Left ventricle myocardium inferior (tissue), 1 donor: ENCODE measurements at regions not wholly inside any gene's neighbourhood (a gene's known extent, or its start where the extent isn't known, plus 50 kb on each side); places are given as distances from the start of the nearest gene placed in this dataset.

Experiments
- DNase-seq: peaks from one replicate; pipeline ENCODE4 v3.0.0-alpha.2; 2020
- H3K27ac ChIP-seq: fragments of 200-600 bp; replicated peaks from 2 replicates; pipeline ENCODE4 v1.8.0; 2021
- H3K27me3 ChIP-seq: fragments of 200-600 bp; 2 replicates; pipeline ENCODE4 v1.8.0; 2021; ENCODE audit warnings: low read depth
- H3K36me3 ChIP-seq: fragments of 200-600 bp; 2 replicates; pipeline ENCODE4 v1.8.0; 2021
- H3K4me1 ChIP-seq: fragments of 200-600 bp; 2 replicates; pipeline ENCODE4 v1.8.0; 2021
- H3K4me3 ChIP-seq: fragments of 200-600 bp; 2 replicates; pipeline ENCODE4 v1.8.0; 2021; ENCODE audit warnings: mild to moderate bottlenecking, moderate library complexity
- H3K9me3 ChIP-seq: fragments of 200-600 bp; replicated peaks from 2 replicates; pipeline ENCODE4 v1.8.0; 2021
- CTCF ChIP-seq: fragments of 200-600 bp; IDR thresholded peaks from 2 replicates; pipeline ENCODE4 v1.8.0; 2021; ENCODE audit warnings: antibody characterized with exemption, mild to moderate bottlenecking, borderline replicate concordance
- intact Hi-C: fragments of 100-400 bp; cut with micrococcal nuclease; formaldehyde crosslinking; loops from one replicate; pipeline ENCODE4 v1.11.0; 2022
- donor health status: DM: no; HTN: yes; CAD: no; lungs with severe emphysema.

GRCh38 chr2:204329532-204329931, 215.7 kb upstream of the PARD3B start:
- Histone ChIP-seq H3K36me3 (no peaks in the 10 kb centered on the region), H3K27me3 (no peaks in the 10 kb centered on the region), H3K27ac (no peak overlapping the region), H3K4me3 (no peak overlapping the region), H3K4me1 (no peaks in the 10 kb centered on the region), H3K9me3 (no peaks in the 10 kb centered on the region)
- intact Hi-C loops, result loop anchor here (10.0 kb wide), 1 partner anchor 1345 kb away; no protein-coding TSS in a partner anchor
- no peak for DNase-seq
- no peak for TF ChIP-seq CTCF

- no peaks in the 10 kb centered on the region for H3K36me3 ChIP-seq
- H3K27ac ChIP-seq, result no peak overlapping the region
- H3K9me3 ChIP-seq, result no peaks in the 10 kb centered on the region
- no peaks in the 10 kb centered on the region for H3K4me1 ChIP-seq
- no peak for DNase-seq
- no peaks in the 10 kb centered on the region for H3K27me3 ChIP-seq
- no peak for TF ChIP-seq CTCF
- intact Hi-C loops, result no loop called here
- H3K4me3 ChIP-seq, result no peak overlapping the region
Observed at GRCh38 chr2:204331180-204331579, 214.1 kb upstream of the PARD3B start.

GRCh38 chr2:204331988-204332387, 213.3 kb upstream of the PARD3B start:
- TF ChIP-seq CTCF, result no peak
- no peaks in the 10 kb centered on the region for H3K36me3 ChIP-seq
- H3K4me3 ChIP-seq, result no peak overlapping the region
- intact Hi-C loops, result no loop called here
- H3K4me1 ChIP-seq, result no peaks in the 10 kb centered on the region
- DNase-seq, result no peak
- no peak overlapping the region for H3K27ac ChIP-seq
- no peaks in the 10 kb centered on the region for H3K9me3 ChIP-seq
- peaks cover 7% of the 10 kb centered on the region for H3K27me3 ChIP-seq

GRCh38 chr2:204332706-204333105, 212.6 kb upstream of the PARD3B start:
- no peak overlapping the region for H3K4me3 ChIP-seq
- no peaks in the 10 kb centered on the region for H3K4me1 ChIP-seq
- no peaks in the 10 kb centered on the region for H3K36me3 ChIP-seq
- H3K9me3 ChIP-seq, result no peaks in the 10 kb centered on the region
- peaks cover 13% of the 10 kb centered on the region for H3K27me3 ChIP-seq
- DNase-seq, result no peak
- TF ChIP-seq CTCF, result no peak
- intact Hi-C loops, result no loop called here
- no peak overlapping the region for H3K27ac ChIP-seq

GRCh38 chr2:204333861-204334260, 211.4 kb upstream of the PARD3B start:
- Histone ChIP-seq H3K9me3 (no peaks in the 10 kb centered on the region), H3K4me1 (no peaks in the 10 kb centered on the region), H3K27ac (no peak overlapping the region), H3K4me3 (no peak overlapping the region), H3K27me3 (peaks cover 25% of the 10 kb centered on the region), H3K36me3 (no peaks in the 10 kb centered on the region)
- no peak for DNase-seq
- intact Hi-C loops, result no loop called here
- no peak for TF ChIP-seq CTCF

GRCh38 chr2:204335451-204336058, 209.7 kb upstream of the PARD3B start:
- no peak for TF ChIP-seq CTCF
- intact Hi-C loops, result no loop called here
- no peak for DNase-seq
- no peak overlapping the region for H3K4me3 ChIP-seq
- H3K36me3 ChIP-seq, result no peaks in the 10 kb centered on the region
- no peaks in the 10 kb centered on the region for H3K4me1 ChIP-seq
- no peaks in the 10 kb centered on the region for H3K9me3 ChIP-seq
- H3K27me3 ChIP-seq, result peaks cover 29% of the 10 kb centered on the region
- no peak overlapping the region for H3K27ac ChIP-seq
